Erythroblast (primary cell): ENCODE measurements at regions not wholly inside any gene's neighbourhood (a gene's known extent, or its start where the extent isn't known, plus 50 kb on each side); places are given as distances from the start of the nearest gene placed in this dataset.

ENCODE experiments used
- GATA1 ChIP-seq: IDR thresholded peaks from 2 replicates; pipeline ENCODE4 v1.6.1; 2011; ENCODE audit warnings: low read depth, mild to moderate bottlenecking, control low read depth, low read length, moderate library complexity
- POLR2A ChIP-seq: IDR thresholded peaks from 2 replicates; pipeline ENCODE4 v1.6.1; 2011; ENCODE audit warnings: mild to moderate bottlenecking, low read length

DNA sequence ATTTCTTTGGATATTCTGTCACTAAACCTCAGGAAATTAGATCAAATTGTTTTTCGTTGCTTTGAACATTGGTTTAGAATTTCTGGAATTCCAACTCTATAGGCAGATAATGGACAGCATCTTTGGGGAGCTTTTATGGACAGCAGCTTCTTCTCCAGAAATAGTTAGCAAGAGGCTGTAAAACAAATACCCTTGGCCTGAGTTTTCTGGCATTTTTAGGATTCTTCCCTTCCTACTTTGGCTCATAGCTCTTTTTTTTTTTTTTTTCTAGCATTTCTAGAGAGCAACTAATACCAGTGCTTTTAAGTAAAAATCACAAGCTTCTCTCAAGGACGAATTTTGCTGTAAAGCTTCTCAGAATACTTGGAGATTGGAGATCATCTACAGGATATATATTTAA lies 169.8 kb upstream of the SPRY2 start:
- TF ChIP-seq POLR2A: no peak
- TF ChIP-seq GATA1: no peak
